NCI-H2081 (cell line): ENCODE measurements at regions not wholly inside any gene's neighbourhood (a gene's known extent, or its start where the extent isn't known, plus 50 kb on each side); places are given as distances from the start of the nearest gene placed in this dataset.
A peak's percentile ranks its signal among the peaks of the same experiment; 100 is the strongest.

ENCODE experiments used
- DNase-seq, 2 experiments: peaks; one replicate each; lab custom pipeline; 2025; lab: John Stamatoyannopoulos, UW

DNA sequence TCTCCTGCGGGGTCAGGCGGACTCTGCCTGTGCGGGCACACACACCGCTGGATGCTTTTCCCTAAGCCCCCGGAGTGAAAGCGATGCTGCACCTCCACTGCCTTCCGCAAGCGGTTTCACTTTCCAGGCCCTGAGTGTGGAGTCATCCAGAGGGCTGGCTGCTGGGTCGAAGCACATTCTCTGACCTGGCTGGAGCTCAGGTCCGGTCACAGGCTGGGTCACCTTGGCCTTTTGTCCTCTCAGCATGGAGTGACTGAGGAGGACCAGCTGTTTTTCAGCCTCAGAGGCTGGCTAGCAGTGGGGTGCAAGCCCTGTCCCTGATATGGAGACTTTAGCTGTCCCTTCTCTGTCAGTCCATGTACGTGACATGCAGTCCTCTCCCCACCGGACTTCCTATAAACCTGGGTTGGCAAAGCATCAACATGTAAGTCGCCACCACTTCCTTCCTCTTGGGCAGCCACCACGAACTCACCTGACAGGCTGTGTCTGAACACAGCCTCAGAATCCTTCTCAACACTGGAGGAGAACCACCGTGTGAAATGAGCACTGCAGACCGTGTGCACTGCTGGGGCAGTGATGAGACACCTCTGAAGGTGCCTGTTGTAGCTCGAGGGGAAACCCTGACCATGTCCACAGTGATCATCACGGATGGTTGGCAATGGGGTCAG lies 51.3 kb downstream of the GADD45G start:
- no peak for DNase-seq

DNA sequence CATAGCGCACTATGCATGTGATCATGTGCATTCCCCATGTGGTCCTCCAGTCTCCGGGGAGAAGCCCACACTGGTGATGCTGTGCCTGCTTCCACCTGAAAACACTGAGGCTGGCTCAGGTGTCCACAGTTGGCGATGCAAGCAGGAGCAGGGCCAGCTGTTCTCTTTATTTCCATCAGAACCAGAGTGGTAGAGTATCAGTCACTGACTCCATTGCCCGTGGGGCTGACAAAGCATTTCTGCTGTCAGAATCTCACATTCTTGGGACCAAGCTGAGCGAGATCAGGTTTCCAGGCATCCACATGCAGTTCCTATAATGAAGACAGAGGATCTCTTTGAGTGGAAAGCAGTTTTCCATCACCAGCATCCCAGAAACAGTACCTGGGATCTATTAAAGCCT lies 52.5 kb downstream of the GADD45G start:
- DNase-seq = no peak

DNA sequence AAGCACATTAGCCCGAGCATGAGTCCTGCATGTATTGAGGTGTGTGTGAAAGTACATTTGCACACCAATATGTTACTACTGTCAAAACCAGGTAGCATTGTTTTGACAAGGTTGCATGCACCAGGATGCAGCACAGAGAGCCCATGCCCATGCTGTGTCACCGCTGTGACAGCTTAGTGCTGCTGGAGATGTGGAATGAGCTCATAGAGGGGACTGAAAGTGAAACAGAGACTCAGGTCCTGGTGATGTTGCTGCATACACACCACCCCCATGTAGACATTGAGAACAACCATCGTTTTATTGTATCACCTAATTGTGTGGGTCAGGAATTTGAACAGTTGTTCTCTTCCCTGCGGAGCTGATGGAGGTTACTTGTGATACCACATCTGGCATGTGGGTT lies 53.0 kb downstream of the GADD45G start:
- no peak for DNase-seq

DNA sequence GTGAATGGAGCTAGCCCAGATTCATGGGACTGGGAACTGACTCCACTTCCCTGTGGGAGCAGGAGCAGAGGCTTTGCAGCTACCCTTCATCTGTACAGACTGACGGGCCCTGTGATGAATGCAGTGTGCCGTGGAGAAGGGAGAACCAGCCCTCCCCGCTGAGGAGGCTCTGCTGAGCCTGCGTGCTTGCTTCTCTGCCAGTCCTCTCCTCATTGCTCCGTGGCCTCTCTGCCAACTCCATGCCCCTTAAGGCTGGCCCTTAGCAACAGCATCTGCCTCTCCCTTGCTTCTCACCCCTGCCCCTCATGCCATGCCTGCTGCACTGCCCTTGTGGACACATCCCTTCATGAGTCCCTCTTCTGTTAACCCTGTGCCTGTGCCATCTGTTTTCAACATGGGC lies 53.6 kb downstream of the GADD45G start:
- DNase-seq = no peak

DNA sequence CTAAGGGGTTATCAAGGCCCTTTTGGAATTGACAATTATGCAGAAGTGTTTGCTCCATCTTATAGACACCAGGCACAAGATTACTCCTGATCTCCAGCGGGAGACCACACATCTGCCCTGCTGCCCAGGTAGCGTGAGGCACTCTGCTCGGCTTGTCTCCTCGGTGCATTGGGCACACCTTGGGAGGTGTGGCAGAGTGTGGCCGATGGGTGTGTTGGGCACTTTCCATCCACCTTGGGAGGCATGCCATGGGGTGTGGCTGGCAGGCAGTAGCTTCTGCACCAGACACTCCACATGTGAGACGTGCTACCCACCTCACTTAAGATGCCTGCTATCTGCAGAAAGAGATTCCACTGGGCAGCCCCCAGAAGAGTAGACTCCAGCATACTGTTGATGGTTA lies 54.1 kb downstream of the GADD45G start:
- no peak for DNase-seq

DNA sequence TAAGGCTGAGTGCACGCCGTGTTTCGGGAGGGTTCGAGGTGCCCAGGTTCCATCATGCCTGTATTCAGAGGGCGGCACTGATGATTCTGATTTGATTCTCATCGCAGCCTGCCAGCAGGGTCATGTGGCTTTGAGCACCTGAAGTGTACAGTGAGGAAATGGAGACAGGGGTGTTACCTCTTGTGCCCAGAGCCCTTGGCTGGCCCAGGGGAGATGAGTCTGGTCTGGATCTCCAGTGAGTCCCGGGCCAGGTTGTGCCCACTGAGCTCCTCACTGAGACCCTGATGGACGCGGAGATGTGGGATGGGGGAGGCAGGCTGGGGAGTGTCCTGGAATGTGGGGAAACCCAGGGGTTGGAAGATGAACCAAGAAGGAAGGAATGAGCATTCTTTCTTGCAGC lies 54.7 kb downstream of the GADD45G start:
- no peak for DNase-seq

DNA sequence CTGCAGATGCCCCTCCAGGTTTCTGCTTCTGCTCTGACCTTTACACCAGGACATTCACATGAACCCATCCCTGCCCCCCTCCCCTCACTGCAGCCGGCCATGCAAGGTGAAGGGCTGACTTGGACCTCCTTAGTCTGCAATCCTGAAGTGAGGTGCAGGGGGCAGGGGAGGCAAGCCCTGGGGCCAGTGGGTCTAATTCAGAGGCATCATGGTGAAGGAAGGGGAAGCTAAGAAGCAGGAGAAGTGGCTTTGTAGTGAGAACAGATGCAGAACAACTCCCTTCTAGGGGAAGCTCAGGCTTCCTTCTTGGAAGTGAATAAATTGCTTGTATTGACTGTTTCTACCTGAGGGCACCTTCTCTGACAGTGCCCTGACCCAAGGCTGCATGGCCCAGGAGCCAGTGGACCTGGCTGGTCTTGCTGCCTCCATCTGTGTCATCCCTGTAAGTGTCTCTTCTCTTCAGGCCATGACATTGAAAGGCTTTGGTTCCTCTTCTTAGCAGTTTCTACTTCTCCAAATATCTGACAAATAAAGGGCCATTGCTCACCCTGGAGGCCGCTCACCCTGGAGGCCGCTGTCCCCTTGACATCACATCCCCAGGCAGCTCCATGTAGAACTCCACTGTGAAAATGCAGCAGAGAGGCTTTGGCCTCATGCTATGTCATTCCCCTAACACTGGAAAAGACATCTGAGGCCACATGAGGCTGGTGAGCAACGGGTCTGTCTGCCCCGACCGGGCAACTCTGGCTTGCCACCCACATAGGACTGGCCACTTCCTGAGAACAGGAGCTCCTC lies 55.3 kb downstream of the GADD45G start:
- no peak for DNase-seq

DNA sequence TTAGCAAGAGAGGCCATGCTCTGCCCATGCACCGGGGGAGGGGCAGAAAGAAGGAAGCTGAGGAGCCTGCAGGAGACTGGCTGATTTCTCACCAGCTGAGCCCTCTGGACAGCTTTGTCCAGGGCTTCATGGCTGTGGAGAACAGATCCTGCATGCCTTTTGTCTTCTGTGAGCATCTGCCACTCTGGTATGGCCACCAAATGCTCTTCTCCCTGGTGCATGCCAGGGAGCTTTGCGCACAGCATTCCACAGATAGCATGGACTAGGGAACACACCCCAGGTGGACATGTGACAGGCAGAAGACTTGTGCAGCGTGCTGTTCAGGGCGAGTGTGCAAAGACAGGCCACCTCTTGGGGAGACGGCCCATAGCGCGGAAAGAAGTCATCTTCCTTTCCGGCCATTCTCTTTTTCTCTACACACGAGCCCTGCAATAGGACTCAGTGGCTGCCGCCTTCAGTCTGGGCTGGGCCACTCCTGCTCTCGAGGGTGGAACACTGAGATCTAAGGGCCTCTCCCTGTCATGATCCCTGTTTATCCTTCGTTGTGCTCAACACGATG lies 56.7 kb downstream of the GADD45G start:
- no peak for DNase-seq

DNA sequence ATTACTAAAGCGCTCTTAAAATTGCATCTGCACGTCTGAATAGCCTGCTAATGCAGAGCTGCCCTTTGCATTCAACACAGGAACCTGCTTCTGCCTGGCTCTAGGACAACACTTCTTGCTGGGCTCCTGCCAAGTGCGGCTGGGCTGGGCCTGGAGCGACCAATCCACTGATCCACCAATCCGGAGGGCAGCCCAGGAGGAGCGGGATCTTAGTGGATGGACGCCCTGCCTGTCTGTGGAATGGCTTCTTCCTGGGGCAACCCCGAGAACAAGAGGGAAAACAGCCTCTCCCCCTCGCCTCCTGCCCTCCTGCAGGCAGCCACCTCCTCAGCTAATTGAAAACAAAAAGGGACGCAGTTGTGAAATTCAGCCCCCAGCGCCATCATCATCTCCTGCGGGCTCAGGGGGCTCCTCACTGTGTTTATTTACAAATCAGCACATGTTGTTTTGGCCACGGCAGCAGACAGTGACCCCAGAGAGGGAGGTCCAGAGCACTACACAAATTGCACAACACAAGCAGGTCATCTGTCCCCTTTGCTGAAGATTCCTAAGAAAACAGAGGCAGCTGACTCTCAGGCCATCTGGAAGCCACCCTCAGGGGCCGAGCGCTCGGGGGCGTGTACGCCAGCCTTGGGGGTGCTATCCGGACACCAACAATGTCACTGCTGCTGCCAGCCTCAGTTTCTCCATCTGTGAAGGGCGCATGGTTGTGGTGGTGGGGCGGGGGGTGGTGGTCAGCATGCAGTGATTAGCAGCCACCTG lies 57.3 kb downstream of the GADD45G start:
- DNase-seq = peak; percentile 97 to 99

DNA sequence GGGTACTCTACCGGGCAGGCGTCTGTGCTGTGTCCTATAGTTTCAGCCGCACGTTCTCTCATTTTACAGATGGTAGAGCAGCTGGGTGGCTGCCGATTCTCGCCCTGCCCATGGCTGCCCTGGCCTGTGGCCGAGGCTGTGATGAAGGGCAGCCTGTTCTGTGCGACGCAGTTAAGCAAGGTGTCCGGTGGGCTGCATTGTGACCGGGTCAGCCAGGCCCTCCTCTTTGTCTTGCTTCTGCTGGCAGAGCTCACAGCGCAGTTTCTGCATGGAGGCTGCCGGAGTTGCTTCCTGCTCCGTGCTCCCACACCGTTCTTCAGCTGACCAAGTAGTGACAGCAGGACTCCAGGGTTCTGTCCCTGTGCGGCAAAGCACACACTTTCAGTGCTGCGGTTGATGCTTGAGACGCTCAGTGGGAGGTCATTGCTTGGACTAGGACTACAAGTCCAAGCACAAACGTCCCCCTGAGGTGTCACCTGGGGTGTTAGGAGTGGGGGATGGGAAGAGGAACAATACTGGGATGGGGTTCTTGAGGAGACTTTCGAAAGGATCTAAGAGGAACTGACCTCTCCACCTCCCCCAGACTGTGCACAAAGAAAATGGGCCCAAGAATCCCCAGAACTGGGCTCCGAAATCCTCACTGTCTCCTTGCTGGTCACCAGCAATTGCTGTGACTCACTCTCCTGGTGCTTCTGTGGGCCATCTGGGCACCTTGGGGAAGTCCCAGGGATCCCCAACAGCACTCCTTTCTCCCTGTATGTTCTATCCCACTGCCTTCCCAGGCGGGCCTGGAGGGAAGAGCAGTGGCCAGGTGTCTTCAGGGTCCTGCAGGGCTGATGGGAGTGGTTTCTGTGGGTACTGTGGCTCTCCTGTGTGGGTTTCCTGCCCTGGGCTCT lies 58.2 kb downstream of the GADD45G start:
- no peak for DNase-seq

DNA sequence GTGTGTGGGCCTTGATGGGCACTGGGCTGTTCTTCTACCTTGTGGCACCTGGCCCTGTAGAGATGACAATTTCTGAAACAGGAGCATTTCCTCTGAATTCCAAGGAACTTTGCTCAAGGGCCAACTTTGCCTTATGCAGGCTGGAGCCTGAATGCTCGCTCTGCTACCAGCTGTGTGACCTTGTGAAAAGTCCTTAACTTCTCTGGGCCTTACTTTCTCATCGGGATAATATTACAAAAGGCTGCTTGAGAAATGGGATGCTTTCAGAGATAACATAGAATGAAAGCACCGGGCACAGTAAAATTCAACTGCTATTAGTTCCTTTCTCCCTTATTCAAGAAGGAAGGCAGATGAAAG lies 58.8 kb downstream of the GADD45G start:
- no peak for DNase-seq

DNA sequence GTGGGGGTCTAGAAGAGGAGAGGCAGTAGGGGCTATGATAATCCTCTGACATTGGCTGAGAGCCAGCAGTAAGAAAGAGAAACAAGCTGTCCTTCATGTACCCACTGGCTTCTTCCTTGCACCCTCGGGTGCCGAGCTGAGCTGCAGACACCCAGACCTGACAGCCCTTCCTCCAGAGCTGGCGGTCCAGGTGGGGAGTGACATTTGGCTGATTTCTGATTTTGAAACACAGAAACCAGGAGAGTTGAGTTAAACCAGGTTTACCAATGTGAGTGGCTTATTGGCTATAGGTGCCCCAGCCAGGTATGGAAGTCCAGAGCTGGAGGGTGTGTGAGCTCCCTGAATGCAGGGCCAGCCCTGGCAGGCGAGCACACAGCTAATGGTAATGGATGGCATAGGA lies 59.2 kb downstream of the GADD45G start:
- no peak for DNase-seq

DNA sequence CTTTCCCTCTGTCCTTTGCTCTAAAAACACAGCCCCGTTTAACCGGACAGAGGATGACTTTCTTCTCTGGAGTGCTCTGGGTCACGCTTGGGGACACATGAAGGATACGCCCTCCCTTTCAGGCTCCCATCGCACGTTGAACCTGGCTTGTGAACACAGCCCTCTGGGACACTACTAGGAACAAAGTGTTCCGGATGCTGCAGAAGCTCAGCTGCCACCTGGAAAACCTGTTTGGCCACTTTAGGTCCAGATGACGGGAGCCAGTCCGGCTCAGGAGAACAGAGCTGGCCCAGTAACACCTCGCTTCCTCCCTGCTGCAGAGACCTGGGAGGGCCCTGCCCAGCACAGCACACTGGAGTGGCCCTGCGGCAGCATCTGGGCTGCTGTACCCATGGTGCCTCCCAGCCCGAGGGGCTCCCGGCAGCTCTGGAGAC lies 60.1 kb downstream of the GADD45G start:
- DNase-seq = no peak

DNA sequence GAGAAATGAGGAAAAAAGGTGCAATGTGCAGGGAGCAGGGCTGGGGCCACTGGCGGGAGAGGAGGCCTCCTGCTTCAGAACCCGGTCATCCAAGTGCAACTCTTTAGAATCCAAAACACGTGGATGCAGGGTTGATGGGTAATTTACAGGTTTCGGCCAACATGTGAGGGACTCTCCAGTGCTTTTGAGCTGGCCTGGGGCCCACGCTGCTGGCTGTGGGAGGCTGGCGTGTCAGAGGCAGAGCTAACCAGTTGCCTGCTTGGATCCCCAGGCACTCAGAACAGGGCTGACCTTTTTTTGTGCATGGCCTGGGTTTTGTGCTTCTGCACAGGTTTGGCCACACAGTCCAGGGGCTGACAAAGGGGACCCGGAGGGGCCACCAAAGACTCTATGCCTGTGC lies 61.6 kb downstream of the GADD45G start:
- DNase-seq = no peak

DNA sequence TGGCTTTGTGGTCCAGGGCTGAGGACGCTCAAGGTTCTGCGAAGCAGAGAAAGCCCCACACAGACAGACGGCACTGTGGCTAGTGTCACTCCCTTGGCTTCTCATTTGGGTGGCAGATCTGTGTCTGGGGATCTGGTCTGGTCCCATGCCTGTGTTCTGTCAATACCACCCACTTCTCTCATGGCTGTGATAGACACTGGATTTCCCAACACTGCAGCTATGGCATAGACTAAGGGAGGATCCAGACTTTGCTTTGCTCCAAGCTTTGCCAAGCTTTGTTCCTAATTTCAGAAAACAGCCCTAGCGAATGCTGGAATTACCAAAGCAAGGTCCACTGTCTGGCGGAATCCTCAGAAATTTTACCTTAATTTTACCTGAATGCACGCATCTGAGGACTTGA lies 62.1 kb downstream of the GADD45G start:
- no peak for DNase-seq

DNA sequence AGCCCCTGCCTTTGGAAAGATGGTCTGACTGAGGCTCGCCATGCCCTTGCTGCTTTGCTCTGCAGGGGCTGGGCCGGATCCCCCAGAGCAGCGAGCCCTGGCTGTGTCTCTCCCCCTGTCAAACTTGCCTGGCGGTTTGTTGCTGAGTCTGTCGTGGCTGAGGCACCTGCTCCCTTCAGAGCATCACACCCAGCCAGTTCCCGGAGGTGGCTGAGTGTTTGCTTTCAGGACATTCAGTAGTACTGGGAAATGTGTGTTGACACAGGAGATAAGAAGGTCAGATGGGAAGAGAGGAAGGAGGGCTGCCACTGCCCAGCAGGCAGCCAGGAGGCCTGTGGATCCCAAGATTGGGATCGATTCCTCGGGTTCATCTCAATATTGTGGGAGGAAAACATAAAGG lies 62.9 kb downstream of the GADD45G start:
- DNase-seq = peak in 1 of 2 experiments; percentile 55

DNA sequence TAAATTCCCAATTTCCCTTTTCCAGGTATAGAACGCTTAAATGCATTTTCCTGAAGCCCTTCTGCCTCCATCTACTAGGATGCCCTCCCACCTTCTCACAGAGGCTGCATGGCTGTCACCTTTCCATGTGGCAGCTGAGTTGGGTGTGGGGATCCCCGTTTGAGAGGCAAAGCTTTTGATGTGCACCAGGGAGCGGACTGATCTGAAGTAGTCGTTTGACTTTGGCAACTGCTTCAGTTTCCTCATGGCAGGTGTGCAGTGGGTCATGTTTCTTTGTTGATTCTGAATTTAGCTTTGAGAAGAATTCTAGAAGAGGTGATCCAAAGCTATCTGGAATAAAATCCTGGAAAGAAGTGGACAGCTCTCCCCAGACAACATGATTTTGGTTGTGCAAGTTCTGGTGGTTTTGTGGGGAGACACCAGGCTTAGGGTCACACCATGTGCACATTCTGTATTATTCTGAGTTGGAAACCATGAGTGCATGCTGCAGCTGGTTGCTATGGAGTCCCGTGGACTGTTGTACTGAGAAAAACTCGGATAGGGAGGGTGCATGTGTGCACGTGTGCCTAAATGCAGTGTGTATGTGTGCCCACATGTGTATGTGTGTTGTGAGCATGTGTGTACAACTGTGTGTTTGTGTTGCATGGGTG lies 63.5 kb downstream of the GADD45G start:
- peak; percentile 19 to 60 for DNase-seq

DNA sequence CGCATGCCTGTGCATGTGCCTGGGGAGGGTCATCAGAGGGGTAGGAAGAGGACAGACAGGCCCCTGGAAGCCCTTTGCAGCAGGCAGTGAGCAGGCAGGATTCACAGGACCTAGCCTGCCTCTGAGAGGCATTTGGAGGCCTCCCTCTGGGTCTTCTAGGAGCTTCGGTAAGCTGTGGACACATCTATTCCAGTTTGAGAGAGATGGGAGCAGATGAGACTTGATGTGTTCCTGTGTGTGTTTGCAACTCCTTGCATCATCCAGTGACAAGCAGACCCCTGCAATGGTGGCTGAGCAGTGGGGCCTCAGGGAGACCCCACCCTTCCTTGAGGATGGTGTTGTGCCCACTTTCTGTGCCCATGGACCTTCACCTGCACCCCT lies 64.0 kb downstream of the GADD45G start:
- DNase-seq = no peak

DNA sequence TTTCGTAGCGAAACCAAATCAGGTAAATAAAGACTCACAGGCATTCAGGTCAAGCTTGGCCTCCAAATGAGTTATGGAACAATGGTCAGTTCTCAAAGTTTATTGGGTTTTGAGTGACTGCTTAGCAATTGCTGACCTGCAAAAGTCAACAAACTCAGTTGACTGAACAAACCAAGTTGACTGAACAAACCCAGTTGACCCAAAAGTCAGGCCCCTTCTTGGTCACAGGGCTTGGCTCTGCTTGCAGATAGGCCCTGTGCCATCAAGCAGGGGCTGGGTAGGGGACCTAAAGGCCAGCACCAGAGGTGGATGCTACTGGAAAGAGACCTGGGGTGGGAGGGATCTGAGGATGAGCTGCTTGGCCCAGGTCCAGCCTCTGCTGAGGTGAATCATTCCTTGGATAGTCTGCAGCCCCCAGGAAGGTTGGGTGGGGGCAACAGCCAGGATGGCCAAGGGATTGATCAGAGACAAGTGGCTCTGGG lies 64.6 kb downstream of the GADD45G start:
- DNase-seq = no peak

DNA sequence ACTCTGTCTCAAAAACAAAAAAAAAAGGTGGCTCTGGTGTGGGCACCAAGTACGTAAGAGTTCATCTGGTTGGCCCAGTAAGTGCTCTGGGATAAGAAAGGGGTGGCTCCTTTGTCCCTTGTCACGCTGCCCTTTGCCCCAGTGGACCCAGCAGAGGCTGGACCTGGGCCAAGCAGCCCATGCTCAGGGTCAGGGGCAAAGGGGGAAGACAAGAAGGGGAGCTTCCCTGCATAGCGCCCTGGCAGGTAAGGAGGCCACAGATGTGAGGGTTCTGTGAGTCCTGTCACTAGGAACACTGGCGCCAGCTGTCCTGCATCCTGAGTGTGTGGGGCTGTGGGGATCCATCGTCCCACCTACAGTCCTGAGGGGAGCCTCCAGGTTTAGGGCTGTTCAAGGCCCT lies 65.3 kb downstream of the GADD45G start:
- DNase-seq = no peak

DNA sequence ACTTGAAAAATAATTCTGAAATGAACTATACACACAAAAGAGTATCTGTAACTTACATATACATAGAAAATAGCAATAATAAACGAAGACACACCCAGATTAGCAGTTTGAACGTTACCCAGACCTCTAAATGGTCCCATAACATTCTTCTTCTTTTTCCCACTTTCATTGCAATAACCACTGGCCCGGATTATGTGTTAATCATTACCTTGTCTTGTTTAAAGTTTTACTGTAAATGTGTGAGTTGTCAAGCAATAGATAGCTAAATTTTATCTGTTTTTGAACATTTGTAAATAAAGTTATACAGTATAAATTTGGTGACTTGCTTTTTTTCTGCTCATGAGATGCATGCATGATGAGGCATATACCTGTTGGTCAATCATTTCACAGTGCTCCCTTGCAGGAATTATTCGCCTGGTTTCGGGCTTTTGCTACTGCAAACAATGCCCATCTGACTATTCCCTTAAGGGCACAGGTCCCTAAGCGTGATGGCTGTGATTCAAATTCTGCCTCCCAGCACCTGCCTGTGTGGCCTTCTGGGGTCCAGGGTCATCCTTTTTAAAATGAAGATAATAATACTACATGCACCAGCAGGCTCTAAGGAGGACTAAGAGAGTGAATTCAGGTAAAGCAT lies 66.1 kb downstream of the GADD45G start:
- DNase-seq = no peak
